HEK293T (cell line): ENCODE measurements at regions not wholly inside any gene's neighbourhood (a gene's known extent, or its start where the extent isn't known, plus 50 kb on each side); places are given as distances from the start of the nearest gene placed in this dataset.

Experiments used
- CTCF ChIA-PET: fragments of 350-600 bp; formaldehyde crosslinking; extraction: SDS; loops from one replicate; lab custom pipeline; 2021; ENCODE audit warnings: antibody characterized with exemption, inconsistent platforms; lab: Yijun Ruan, JAX
- POLR2A ChIA-PET: fragments of 350-600 bp; formaldehyde crosslinking; extraction: SDS; loops from one replicate; lab custom pipeline; 2020; ENCODE audit warnings: antibody characterized with exemption, inconsistent platforms; lab: Yijun Ruan, JAX
- DNase-seq: peaks from one replicate; pipeline ENCODE4 v3.0.0; 2012; ENCODE audit warnings: mixed read lengths; ENCODE audit errors: extremely low spot score
- ARNT ChIP-seq: fragments of 450-650 bp; IDR thresholded peaks from 2 replicates; pipeline ENCODE4 v1.6.1; 2017; ENCODE audit warnings: mild to moderate bottlenecking
- BHLHE40 ChIP-seq: fragments of 450-650 bp; IDR thresholded peaks from 2 replicates; pipeline ENCODE4 v1.6.1; 2016; ENCODE audit warnings: mild to moderate bottlenecking, moderate library complexity, borderline replicate concordance
- CTBP1 ChIP-seq: fragments of 450-650 bp; IDR thresholded peaks from 2 replicates; pipeline ENCODE4 v1.6.1; 2016; ENCODE audit warnings: borderline replicate concordance
- ELF4 ChIP-seq: fragments of 450-650 bp; IDR thresholded peaks from 2 replicates; pipeline ENCODE4 v1.6.1; 2017; ENCODE audit warnings: antibody characterized with exemption
- FOXA1 ChIP-seq: fragments of 450-650 bp; IDR thresholded peaks from 2 replicates; pipeline ENCODE4 v1.6.1; 2016; ENCODE audit warnings: mild to moderate bottlenecking
- FOXK2 ChIP-seq: fragments of 450-650 bp; IDR thresholded peaks from 2 replicates; pipeline ENCODE4 v1.6.1; 2016; ENCODE audit warnings: mild to moderate bottlenecking
- FOXM1 ChIP-seq: fragments of 450-650 bp; IDR thresholded peaks from 2 replicates; pipeline ENCODE4 v1.6.1; 2017; ENCODE audit warnings: mild to moderate bottlenecking, borderline replicate concordance
- HDGF ChIP-seq: fragments of 450-650 bp; IDR thresholded peaks from 2 replicates; pipeline ENCODE4 v1.6.1; 2017; ENCODE audit warnings: antibody characterized with exemption, borderline replicate concordance
- L3MBTL2 ChIP-seq: fragments of 450-650 bp; conservative IDR thresholded peaks from 2 replicates; pipeline ENCODE4 v1.6.1; 2016; ENCODE audit warnings: mild to moderate bottlenecking
- LEF1 ChIP-seq: fragments of 450-650 bp; IDR thresholded peaks from 2 replicates; pipeline ENCODE4 v1.6.1; 2017; ENCODE audit warnings: mild to moderate bottlenecking, borderline replicate concordance
- NFRKB ChIP-seq: fragments of 450-650 bp; IDR thresholded peaks from 2 replicates; pipeline ENCODE4 v1.6.1; 2016; ENCODE audit warnings: mild to moderate bottlenecking, moderate library complexity
- PKNOX1 ChIP-seq: fragments of 450-650 bp; IDR thresholded peaks from 2 replicates; pipeline ENCODE4 v1.6.1; 2016
- SP1 ChIP-seq: fragments of 450-650 bp; IDR thresholded peaks from 2 replicates; pipeline ENCODE4 v1.6.1; 2017
- SUZ12 ChIP-seq: fragments of 450-650 bp; IDR thresholded peaks from 2 replicates; pipeline ENCODE4 v1.6.1; 2016; ENCODE audit warnings: mild to moderate bottlenecking
- TARDBP ChIP-seq: fragments of 450-650 bp; IDR thresholded peaks from 2 replicates; pipeline ENCODE4 v1.6.1; 2016
- ZNF384 ChIP-seq: fragments of 450-650 bp; IDR thresholded peaks from 2 replicates; pipeline ENCODE4 v1.6.1; 2016

DNA sequence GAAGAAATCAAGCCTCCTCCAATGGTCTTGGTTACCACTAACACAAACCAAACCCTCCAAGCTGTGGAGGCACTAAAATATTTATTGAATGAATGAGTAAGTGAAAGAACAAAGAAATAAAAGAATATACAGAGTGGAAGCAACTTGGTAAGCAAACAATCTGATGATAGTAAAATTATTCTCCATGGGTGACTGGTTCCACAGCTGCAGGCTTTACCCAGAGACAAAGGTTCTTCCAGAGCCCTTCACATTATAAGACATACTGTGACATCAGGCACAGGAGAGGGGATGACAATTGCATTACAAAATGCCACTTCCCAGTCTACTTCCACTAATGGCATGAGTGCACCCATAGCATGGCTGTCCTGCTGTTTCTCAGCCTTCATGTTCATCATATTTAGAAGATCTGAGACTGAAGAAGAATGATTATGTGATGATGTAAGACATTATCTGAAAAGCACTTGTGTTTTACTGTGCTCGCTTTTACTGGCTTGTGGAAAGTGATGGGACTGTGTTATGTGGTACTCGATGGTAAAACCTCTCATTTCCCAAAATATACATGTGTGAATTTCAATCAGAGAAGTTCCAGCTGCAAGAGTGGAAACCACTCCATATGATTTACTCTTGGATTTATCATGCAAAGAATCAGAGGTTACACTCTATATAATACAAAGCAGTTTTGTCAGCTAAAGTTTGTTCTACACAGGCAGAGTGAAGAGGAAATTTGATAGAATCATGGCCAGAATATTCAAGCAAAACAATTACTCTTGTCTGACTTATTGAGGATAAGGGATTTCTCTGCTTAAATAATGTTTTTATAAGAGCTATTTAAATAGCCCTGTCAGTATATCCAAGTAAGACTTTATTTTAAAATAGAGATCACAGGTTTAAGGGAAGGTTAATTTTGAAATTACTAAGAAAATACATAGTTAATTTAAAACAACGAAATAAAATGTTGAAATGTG is 220.2 kb upstream of the NBEA start:
- CTCF ChIA-PET: interaction anchor here (0.6 kb wide), 1 partner anchor 1000 kb away, joined by 3 read pairs; no protein-coding TSS in a partner anchor
- POLR2A ChIA-PET: no interaction called here
- TF ChIP-seq FOXA1 (no peak), TARDBP (no peak), ARNT (no peak), ELF4 (no peak), FOXM1 (no peak), FOXK2 (no peak), CTBP1 (no peak), L3MBTL2 (no peak), PKNOX1 (no peak), LEF1 (no peak), SP1 (no peak)
- no peak for DNase-seq

DNA sequence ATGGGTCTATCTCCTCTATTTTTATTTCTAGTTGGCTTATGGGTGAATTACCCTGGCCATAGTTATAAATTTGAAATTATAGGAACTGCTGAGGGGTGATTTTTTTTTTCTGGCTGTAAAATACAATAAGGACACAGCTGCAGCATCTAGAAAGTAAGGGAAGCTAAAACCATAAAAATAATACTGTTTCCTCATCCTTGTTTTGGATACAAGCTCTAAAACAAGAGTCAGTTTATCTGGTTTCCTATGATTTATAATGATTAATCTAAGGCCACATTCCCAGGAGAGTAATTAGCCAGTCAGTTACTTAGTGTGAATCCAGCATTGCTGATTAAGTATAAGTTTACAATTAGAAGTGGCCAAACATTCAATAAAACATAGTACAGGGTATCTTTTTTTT is 219.1 kb upstream of the NBEA start:
- no peak for DNase-seq
- CTCF ChIA-PET: interaction anchor here (0.6 kb wide), 1 partner anchor 999 kb away, joined by 3 read pairs; no protein-coding TSS in a partner anchor
- TF ChIP-seq ARNT: no peak
- no peak for TF ChIP-seq PKNOX1
- no peak for TF ChIP-seq ZNF384
- no peak for TF ChIP-seq ELF4
- TF ChIP-seq FOXK2: no peak
- TF ChIP-seq L3MBTL2: no peak
- no peak for TF ChIP-seq CTBP1
- TF ChIP-seq FOXA1: no peak
- no peak for TF ChIP-seq BHLHE40
- TF ChIP-seq SUZ12: no peak
- no peak for TF ChIP-seq HDGF
- TF ChIP-seq NFRKB: no peak
- TF ChIP-seq FOXM1: no peak
- no peak for TF ChIP-seq TARDBP
- no peak for TF ChIP-seq LEF1
- no peak for TF ChIP-seq SP1
- POLR2A ChIA-PET: no interaction called here

DNA sequence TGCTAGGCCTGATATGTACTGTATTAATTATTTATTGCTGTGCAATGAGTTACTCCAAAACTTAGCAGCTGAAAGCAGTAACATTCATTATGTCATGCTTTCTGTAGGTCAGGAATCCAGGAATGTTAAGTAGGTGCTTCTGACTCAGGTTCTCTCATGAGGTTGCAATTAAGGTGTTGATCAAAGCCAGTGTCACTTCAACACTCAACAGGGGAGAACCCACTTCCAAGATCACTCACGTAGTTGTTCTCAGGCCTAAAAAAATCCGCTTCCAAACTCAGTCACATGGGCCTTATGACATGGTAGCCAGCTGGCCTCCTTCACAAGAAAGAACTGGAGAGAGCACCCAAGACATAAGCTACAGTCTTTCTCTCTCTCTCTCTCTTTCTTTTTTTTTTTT is 211.1 kb upstream of the NBEA start:
- ChIA-PET CTCF (no interaction called here), POLR2A (no interaction called here)
- DNase-seq: no peak
- TF ChIP-seq TARDBP (no peak), PKNOX1 (no peak), FOXK2 (no peak), ELF4 (no peak), FOXA1 (no peak), SUZ12 (no peak), L3MBTL2 (no peak), FOXM1 (no peak), NFRKB (no peak), BHLHE40 (no peak), LEF1 (no peak), ZNF384 (no peak), ARNT (no peak), HDGF (no peak), SP1 (no peak), CTBP1 (no peak)

GRCh38 chr13:34731486-34731885 is 210.6 kb upstream of the NBEA start:
- CTCF ChIA-PET: no interaction called here
- TF ChIP-seq SUZ12 (no peak), L3MBTL2 (no peak), FOXM1 (no peak), LEF1 (no peak), ELF4 (no peak), SP1 (no peak), ARNT (no peak), ZNF384 (no peak), TARDBP (no peak), BHLHE40 (no peak), FOXA1 (no peak), FOXK2 (no peak), CTBP1 (no peak), NFRKB (no peak), HDGF (no peak), PKNOX1 (no peak)
- no peak for DNase-seq
- POLR2A ChIA-PET: no interaction called here

GRCh38 chr13:34733721-34734120 is 208.3 kb upstream of the NBEA start:
- TF ChIP-seq ELF4 (no peak), FOXM1 (no peak), PKNOX1 (no peak), BHLHE40 (no peak), FOXA1 (no peak), NFRKB (no peak), TARDBP (no peak), ZNF384 (no peak), LEF1 (no peak), L3MBTL2 (no peak), SP1 (no peak), HDGF (no peak), FOXK2 (no peak), CTBP1 (no peak), ARNT (no peak), SUZ12 (no peak)
- ChIA-PET CTCF (no interaction called here), POLR2A (no interaction called here)
- DNase-seq: no peak
